Testis (tissue), 2 donors: ENCODE measurements at regions not wholly inside any gene's neighbourhood (a gene's known extent, or its start where the extent isn't known, plus 50 kb on each side); places are given as distances from the start of the nearest gene placed in this dataset.

Experiments used
- CTCF ChIP-seq, 3 experiments: fragments of 450-650 bp in 2 of 3; fragments of 200-600 bp in 1 of 3; sonication (generic) in 1 of 3; IDR thresholded peaks; one replicate each; pipeline ENCODE4 v1.5.1; 2016 to 2019; ENCODE audit warnings: antibody characterized with exemption in 3 of 3, mild to moderate bottlenecking in 2 of 3, moderate library complexity in 1 of 3
- POLR2A ChIP-seq: fragments of 450-650 bp; IDR thresholded peaks from one replicate; pipeline ENCODE4 v1.6.1; 2017; ENCODE audit warnings: antibody characterized with exemption, mild to moderate bottlenecking, moderate library complexity

- TF ChIP-seq CTCF (IDR thresholded peaks at IDR 0.05) (no peak), POLR2A (no peak)
Observed at GRCh38 chr6:40112350-40112749, 178.1 kb upstream of the MOCS1 start.
